Activated CD4-positive, alpha-beta memory T cell treated with anti-CD3 and anti-CD28 coated beads, Interleukin-2, amount 10 ng/mL, durations not matched to agents 7 days and 5 days (primary cell): ENCODE measurements at regions not wholly inside any gene's neighbourhood (a gene's known extent, or its start where the extent isn't known, plus 50 kb on each side); places are given as distances from the start of the nearest gene placed in this dataset.
"Not testable (repeated sequence)": the region's sequence is repeated elsewhere in the genome, so short reads cannot be mapped to it uniquely, and the experiment has no call there.

ENCODE experiments used
- CTCF ChIA-PET: fragments of 350-600 bp; sonication (Branson Sonifier 250); formaldehyde crosslinking; loops from one replicate; lab custom pipeline; 2021; ENCODE audit warnings: antibody characterized with exemption, inconsistent platforms; lab: Charles Lee
- POLR2A ChIA-PET: fragments of 350-600 bp; sonication (Branson Sonifier 250); formaldehyde crosslinking; loops from one replicate; lab custom pipeline; 2021; ENCODE audit warnings: antibody characterized with exemption; lab: Charles Lee
- DNase-seq: peaks from one replicate; pipeline ENCODE4 v3.0.0-alpha.2; 2020
- H3K27ac Mint-ChIP-seq: one replicate; pipeline ENCODE4 v1.8.0; 2021; ENCODE audit warnings: mild to moderate bottlenecking, mixed read lengths
- H3K27me3 Mint-ChIP-seq: one replicate; pipeline ENCODE4 v1.8.0; 2021; ENCODE audit warnings: mixed read lengths
- H3K36me3 Mint-ChIP-seq: one replicate; pipeline ENCODE4 v1.8.0; 2021; ENCODE audit warnings: low read depth, mixed read lengths
- H3K4me1 Mint-ChIP-seq: one replicate; pipeline ENCODE4 v1.8.0; 2021; ENCODE audit warnings: mixed read lengths
- H3K4me3 Mint-ChIP-seq: one replicate; pipeline ENCODE4 v1.8.0; 2021; ENCODE audit warnings: mild to moderate bottlenecking, mixed read lengths
- H3K9me3 Mint-ChIP-seq: one replicate; pipeline ENCODE4 v1.8.0; 2021; ENCODE audit warnings: mixed read lengths

DNA sequence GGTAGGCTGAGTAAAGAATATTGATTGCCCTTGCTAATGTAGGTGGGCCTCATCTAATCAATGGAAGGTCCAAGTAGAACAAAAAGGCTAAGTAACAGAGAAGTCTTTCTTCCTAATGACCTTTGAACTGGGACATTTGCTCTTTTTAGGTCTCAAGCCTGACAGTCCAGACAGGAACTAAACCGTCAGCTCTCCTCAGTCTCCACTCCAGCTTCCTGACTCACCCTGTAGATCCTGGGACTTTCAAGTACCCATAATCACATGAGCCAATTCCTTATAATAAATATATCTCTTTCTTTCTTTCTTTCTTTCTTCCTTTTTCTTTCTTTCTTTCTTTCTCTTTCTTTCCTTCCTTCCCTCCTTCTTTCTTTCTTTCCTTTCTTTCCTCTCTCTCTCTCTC lies 479.5 kb upstream of the PAPPA start:
- ChIA-PET CTCF (no interaction called here), POLR2A (no interaction called here)
- Mint-ChIP-seq H3K9me3 (no peaks in the 10 kb centered on the region), H3K27ac (no peak overlapping the region), H3K4me1 (no peaks in the 10 kb centered on the region), H3K4me3 (no peak overlapping the region), H3K27me3 (no peaks in the 10 kb centered on the region), H3K36me3 (no peaks in the 10 kb centered on the region)
- DNase-seq: no peak

DNA sequence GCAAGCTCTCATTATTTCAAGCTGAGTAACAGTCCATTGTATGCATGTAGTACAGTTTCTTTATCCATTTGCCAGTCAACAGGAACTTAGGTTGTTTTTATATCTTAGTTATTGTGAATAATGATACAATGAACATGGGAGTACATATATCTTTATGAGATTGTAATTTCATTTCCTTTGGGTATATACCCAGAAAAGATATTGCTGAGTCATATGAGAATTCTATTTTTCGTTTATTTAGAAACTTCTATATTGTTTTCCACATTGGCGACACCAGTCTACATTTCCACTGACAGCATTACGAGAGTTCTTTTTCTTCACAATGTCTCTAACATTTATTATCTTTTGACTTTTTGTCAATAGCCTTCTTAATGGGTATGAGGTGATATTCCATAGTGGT lies 477.8 kb upstream of the PAPPA start:
- no peak overlapping the region for H3K27ac Mint-ChIP-seq
- H3K9me3 Mint-ChIP-seq: no peaks in the 10 kb centered on the region
- CTCF ChIA-PET: no interaction called here
- no peaks in the 10 kb centered on the region for H3K27me3 Mint-ChIP-seq
- DNase-seq: no peak
- POLR2A ChIA-PET: no interaction called here
- no peaks in the 10 kb centered on the region for H3K36me3 Mint-ChIP-seq
- no peak overlapping the region for H3K4me3 Mint-ChIP-seq
- no peaks in the 10 kb centered on the region for H3K4me1 Mint-ChIP-seq

DNA sequence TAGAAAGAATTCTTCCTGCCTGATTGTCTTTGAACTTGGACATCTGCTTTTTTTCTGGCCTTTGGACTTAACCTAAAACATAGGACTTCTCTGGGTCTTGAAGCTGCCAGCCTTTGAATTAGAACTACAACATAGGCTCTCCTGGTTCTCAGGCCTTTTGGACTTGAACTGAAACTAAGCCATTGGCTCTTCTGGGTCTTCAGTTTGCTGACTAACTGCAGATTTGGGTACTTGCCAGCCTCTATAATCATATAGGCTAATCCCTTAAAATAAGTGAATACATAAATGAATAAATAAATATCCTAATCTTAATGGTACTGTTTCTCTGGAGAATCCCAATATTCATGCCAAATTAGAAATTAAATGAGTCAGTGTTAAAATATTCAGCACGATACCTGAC lies 473.4 kb upstream of the PAPPA start:
- Mint-ChIP-seq H3K4me3 (no peak overlapping the region), H3K27me3 (no peaks in the 10 kb centered on the region), H3K4me1 (no peaks in the 10 kb centered on the region), H3K27ac (no peak overlapping the region), H3K36me3 (no peaks in the 10 kb centered on the region), H3K9me3 (no peaks in the 10 kb centered on the region)
- DNase-seq: no peak
- CTCF ChIA-PET: no interaction called here
- POLR2A ChIA-PET: no interaction called here

DNA sequence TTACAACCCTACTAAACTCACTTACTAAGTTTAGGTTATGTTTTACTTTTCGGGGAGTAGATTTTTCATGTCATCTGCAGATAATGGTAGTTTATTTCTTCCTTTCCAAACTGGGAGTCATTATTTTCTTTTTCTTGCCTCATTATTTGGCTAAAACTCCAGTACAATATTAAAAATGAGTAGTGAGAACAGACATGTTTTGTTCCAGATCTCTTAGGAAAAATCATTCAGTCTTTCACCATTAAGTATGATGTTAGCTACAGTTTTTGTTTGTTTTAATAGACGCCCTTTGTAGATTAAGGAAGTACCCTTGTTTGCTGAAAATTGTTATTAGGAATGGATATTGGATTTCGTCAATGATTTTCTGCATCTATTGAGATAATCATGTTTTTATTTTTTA lies 472.0 kb upstream of the PAPPA start:
- H3K27me3 Mint-ChIP-seq: no peaks in the 10 kb centered on the region
- H3K9me3 Mint-ChIP-seq: no peaks in the 10 kb centered on the region
- no peak for DNase-seq
- H3K4me1 Mint-ChIP-seq: no peaks in the 10 kb centered on the region
- H3K4me3 Mint-ChIP-seq: no peak overlapping the region
- CTCF ChIA-PET: no interaction called here
- no peak overlapping the region for H3K27ac Mint-ChIP-seq
- no peaks in the 10 kb centered on the region for H3K36me3 Mint-ChIP-seq
- POLR2A ChIA-PET: no interaction called here

DNA sequence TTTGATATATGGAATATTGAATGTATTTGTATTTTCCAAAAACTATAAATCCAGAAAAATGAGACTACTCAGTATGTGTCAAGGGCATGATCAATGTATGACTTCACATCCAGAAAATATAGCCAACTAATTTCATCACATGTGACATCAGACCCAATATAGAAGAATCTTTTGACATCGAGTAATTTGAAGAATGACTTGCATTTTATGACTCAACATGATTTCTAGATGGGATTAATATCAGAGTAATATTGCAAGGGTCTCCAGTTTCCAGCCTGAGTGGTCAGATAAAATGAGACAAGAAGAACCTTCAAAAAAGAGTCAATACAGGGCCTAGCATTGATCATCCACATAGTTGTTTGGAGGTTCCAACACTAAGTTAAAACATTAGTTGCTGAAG lies 467.5 kb upstream of the PAPPA start:
- H3K4me3 Mint-ChIP-seq: no peak overlapping the region
- H3K36me3 Mint-ChIP-seq: no peaks in the 10 kb centered on the region
- POLR2A ChIA-PET: no interaction called here
- DNase-seq: no peak
- no peak overlapping the region for H3K27ac Mint-ChIP-seq
- H3K9me3 Mint-ChIP-seq: no peaks in the 10 kb centered on the region
- CTCF ChIA-PET: no interaction called here
- H3K4me1 Mint-ChIP-seq: no peaks in the 10 kb centered on the region
- H3K27me3 Mint-ChIP-seq: no peaks in the 10 kb centered on the region

DNA sequence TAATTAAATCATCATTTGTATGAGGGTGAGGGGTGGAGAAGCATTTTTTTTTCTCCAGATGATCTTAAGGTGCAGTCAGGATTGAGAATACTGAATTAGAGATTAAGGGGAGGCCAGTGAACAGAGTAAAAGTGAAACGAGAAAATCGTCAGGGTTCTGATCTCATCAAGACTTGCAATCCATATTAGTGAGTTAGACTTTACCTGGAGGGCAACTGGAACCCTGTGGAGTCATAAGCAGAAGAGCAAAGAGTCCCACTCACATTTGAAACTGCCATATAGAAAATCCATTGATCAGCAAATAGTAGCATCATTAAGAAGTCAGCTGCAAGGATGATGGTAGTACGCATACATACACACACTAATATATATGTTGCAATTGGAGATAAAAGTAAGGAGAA lies 466.2 kb upstream of the PAPPA start:
- ChIA-PET CTCF (no interaction called here), POLR2A (no interaction called here)
- Mint-ChIP-seq H3K27me3 (no peaks in the 10 kb centered on the region), H3K36me3 (no peaks in the 10 kb centered on the region), H3K4me1 (no peaks in the 10 kb centered on the region), H3K27ac (no peak overlapping the region), H3K9me3 (no peaks in the 10 kb centered on the region), H3K4me3 (no peak overlapping the region)
- DNase-seq: no peak

DNA sequence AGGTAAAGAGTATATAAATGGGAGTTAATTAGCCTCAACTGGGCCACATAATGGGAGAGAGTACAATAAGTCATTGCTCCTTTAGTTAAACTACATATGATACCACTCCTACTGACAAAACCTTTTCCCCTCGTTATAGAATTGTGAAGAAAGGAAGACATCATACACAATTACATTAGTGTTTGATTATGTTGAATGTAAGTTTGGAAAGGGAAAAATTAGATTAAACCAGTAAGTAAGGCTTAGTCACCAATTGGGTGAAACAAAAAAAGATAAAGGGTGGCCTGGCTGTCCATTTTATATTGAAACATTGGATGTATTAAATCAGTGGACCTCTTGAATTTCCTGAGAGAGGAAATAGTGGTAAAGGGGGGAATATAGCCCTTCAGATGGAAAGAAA lies 464.3 kb upstream of the PAPPA start:
- no peak for DNase-seq
- H3K4me1 Mint-ChIP-seq: no peaks in the 10 kb centered on the region
- no peaks in the 10 kb centered on the region for H3K27me3 Mint-ChIP-seq
- H3K4me3 Mint-ChIP-seq: no peak overlapping the region
- no peak overlapping the region for H3K27ac Mint-ChIP-seq
- ChIA-PET POLR2A (no interaction called here), CTCF (no interaction called here)
- H3K36me3 Mint-ChIP-seq: no peaks in the 10 kb centered on the region
- H3K9me3 Mint-ChIP-seq: no peaks in the 10 kb centered on the region

DNA sequence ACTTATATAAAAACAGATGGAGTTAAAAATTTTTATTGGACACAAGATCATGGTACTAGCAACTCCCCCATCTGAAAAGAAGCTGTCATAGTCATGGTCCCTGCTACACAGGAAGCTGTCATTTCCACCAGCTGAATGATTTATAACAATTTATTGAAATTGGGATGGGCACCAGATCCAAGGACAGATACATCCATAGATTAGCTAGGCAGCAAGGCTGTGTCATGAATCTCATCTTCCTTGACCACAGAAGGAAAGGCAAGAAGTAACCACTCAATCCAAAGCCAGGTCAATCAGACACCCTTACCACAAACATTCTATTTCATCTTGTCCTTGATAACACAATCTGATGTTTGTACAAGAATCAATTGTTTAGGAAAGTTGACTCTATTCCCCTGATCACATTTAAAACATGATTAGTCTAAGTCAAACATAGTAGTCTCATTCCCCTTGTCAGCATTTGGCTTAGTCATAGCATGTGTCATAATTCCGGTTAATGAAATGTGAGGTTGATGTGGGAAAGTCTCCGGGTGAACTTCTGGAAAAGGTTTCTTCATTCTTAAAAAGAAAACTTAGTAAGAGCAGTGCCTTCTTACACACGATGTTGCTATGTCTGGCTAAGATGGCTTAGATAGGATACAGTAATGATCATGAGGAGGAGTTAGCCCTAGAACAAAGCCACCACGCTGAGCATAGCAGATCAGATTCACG lies 462.6 kb upstream of the PAPPA start:
- no peak overlapping the region for H3K27ac Mint-ChIP-seq
- H3K4me3 Mint-ChIP-seq: no peak overlapping the region
- CTCF ChIA-PET: no interaction called here
- H3K9me3 Mint-ChIP-seq: no peaks in the 10 kb centered on the region
- no peaks in the 10 kb centered on the region for H3K4me1 Mint-ChIP-seq
- no peaks in the 10 kb centered on the region for H3K27me3 Mint-ChIP-seq
- no peak for DNase-seq
- POLR2A ChIA-PET: no interaction called here
- no peaks in the 10 kb centered on the region for H3K36me3 Mint-ChIP-seq

DNA sequence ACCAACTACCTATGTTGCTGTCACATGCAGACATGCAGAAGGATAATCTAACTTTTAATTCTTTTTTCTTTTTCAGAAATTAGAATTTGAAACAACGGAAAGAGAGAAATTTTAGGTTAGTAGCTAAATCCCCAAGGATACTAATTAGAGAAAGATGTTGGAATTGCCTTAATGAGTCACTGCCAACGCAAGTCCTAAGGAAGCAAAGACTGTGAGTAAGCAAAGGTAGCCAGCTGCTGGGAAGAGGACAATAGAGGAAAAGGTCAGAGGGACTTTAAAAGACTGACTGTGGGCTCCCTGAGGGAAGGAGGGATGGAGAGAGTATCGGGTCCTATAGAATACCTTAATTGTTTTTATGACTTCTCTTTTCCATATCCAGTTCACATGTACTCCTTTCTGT lies 461.9 kb upstream of the PAPPA start:
- H3K9me3 Mint-ChIP-seq: no peaks in the 10 kb centered on the region
- H3K27ac Mint-ChIP-seq: no peak overlapping the region
- H3K4me3 Mint-ChIP-seq: no peak overlapping the region
- ChIA-PET POLR2A (no interaction called here), CTCF (no interaction called here)
- H3K4me1 Mint-ChIP-seq: no peaks in the 10 kb centered on the region
- DNase-seq: no peak
- H3K36me3 Mint-ChIP-seq: no peaks in the 10 kb centered on the region
- H3K27me3 Mint-ChIP-seq: no peaks in the 10 kb centered on the region

DNA sequence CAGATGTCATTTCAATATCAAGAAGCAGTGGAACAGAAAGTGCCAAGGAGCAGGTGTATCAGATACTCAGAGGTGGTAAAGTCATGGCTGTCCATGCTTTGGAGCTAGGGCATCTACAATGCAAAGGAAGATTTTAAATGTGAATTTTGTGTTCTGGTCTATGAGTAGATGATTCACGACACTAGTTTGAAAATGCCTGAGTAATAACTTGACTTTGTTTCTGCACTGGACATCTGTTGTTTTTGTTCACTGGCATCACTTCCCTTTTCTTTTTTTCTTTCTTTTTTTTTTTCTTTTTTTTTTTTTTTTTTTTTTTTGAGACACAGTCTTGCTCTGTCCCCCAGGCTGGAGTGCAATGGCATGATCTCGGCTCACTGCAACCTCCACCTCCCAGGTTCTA lies 460.7 kb upstream of the PAPPA start:
- H3K9me3 Mint-ChIP-seq, H3K36me3 Mint-ChIP-seq, H3K27me3 Mint-ChIP-seq, H3K4me3 Mint-ChIP-seq, H3K4me1 Mint-ChIP-seq, DNase-seq, CTCF ChIA-PET, POLR2A ChIA-PET, H3K27ac Mint-ChIP-seq: not testable (repeated sequence)

DNA sequence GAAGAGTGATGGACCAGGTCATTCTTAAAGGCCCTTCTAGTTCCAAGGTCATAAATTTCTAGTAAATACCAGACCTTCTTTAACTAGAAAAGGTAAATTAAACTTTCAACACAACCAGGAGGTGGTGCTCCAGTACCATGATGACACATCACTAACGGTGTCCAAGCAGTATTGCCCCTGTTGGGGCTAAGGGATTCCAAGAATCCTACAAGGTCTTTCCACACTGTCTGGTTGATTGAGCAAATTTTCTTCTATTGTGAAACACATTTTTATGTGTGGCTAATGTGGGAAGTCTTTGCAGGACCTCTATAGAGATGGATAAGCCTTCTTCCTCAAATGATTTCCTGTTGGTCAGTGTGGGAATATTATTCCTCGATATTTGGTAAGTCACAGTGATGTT lies 459.6 kb upstream of the PAPPA start:
- Mint-ChIP-seq H3K4me3 (no peak overlapping the region), H3K27ac (no peak overlapping the region), H3K4me1 (no peaks in the 10 kb centered on the region), H3K27me3 (no peaks in the 10 kb centered on the region), H3K9me3 (no peaks in the 10 kb centered on the region), H3K36me3 (no peaks in the 10 kb centered on the region)
- no peak for DNase-seq
- CTCF ChIA-PET: no interaction called here
- POLR2A ChIA-PET: no interaction called here

DNA sequence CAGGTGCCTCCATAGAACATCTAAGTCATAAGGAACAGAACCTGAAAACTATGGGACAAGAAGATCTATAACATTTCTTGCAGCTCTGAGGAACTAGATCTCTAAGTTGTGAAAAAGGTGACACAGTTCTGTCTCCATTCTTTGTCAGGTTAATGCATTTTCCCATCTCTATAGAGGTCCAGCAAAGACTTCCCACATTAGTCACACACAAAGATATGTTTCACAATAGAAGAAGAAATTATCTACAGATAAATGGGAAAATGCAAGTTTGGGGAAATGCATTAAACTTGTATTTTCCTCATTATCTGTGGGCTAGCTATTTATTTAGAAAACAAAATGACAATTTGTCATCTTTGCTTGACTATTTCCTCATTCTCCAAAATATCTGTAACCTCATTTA lies 458.6 kb upstream of the PAPPA start:
- DNase-seq: no peak
- no peaks in the 10 kb centered on the region for H3K4me1 Mint-ChIP-seq
- no peak overlapping the region for H3K4me3 Mint-ChIP-seq
- no peak overlapping the region for H3K27ac Mint-ChIP-seq
- H3K27me3 Mint-ChIP-seq: no peaks in the 10 kb centered on the region
- no peaks in the 10 kb centered on the region for H3K9me3 Mint-ChIP-seq
- CTCF ChIA-PET: no interaction called here
- no peaks in the 10 kb centered on the region for H3K36me3 Mint-ChIP-seq
- POLR2A ChIA-PET: no interaction called here

DNA sequence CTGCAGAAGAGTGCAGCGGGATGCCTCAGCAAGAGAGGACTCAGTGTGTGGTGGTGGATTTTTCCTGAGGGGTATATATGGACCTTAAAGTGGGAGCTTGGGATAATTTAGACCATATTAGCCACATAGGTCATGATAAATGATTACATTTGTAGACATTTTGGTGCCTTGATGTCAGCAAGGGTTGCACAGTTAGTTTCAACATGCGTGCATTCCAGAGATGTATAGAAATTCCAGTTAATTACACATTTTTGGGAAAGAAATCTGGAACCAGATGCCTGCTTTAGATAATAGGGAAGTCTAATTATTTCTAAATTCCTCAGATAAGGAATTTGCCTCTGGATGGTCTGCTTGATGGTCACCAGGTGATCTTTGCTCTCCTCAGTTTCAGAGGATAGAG lies 440.6 kb upstream of the PAPPA start:
- CTCF ChIA-PET: no interaction called here
- DNase-seq: no peak
- H3K4me3 Mint-ChIP-seq: no peak overlapping the region
- H3K27me3 Mint-ChIP-seq: no peaks in the 10 kb centered on the region
- no peaks in the 10 kb centered on the region for H3K36me3 Mint-ChIP-seq
- no peaks in the 10 kb centered on the region for H3K9me3 Mint-ChIP-seq
- H3K4me1 Mint-ChIP-seq: no peaks in the 10 kb centered on the region
- POLR2A ChIA-PET: no interaction called here
- no peak overlapping the region for H3K27ac Mint-ChIP-seq

DNA sequence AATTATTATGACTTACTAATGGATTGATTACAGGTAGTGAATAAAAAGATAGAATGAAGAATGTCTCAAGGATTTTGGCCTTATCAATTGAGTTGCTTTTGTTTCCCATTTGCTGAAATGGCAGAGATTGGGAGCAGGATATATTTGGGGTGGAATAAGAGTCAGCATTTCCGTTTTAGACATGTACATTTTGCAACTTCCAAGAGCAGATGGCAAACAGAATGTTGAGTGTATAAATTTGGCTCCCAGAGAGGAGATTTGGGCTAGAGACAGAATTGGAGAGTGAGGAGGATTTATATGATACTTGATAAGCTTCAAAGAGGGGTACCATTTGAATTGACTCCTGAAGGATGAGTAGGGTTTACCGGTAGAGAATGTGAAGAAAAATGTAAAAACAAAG lies 437.9 kb upstream of the PAPPA start:
- CTCF ChIA-PET: no interaction called here

More for the DNA sequence above, 437.9 kb upstream of the PAPPA start:
- Mint-ChIP-seq H3K9me3 (no peaks in the 10 kb centered on the region), H3K4me3 (no peak overlapping the region), H3K27ac (no peak overlapping the region), H3K36me3 (no peaks in the 10 kb centered on the region), H3K4me1 (no peaks in the 10 kb centered on the region), H3K27me3 (no peaks in the 10 kb centered on the region)
- POLR2A ChIA-PET: no interaction called here
- no peak for DNase-seq
